Lower leg skin (tissue), 4 donors: ENCODE measurements at regions not wholly inside any gene's neighbourhood (a gene's known extent, or its start where the extent isn't known, plus 50 kb on each side); places are given as distances from the start of the nearest gene placed in this dataset.
"Not testable (repeated sequence)": the region's sequence is repeated elsewhere in the genome, so short reads cannot be mapped to it uniquely, and the experiment has no call there.

Experiments used
- DNase-seq, 2 donors: peaks; one replicate each; pipeline ENCODE4 v3.0.0-alpha.2; 2019; ENCODE audit warnings: low spot score in 2 of 2
- H3K4me3 ChIP-seq: fragments of 200-600 bp; sonication (generic); 2 replicates; pipeline ENCODE4 v1.5.1; 2017; ENCODE audit warnings: mild to moderate bottlenecking, low read depth; ENCODE audit not compliant: poor library complexity, severe bottlenecking
- CTCF ChIP-seq, 3 donors: fragments of 450-650 bp; IDR thresholded peaks; one replicate each; pipeline ENCODE4 v1.5.1; 2016; ENCODE audit warnings: antibody characterized with exemption in 3 of 3, mild to moderate bottlenecking in 3 of 3, moderate library complexity in 2 of 3
- POLR2A ChIP-seq, 2 donors: fragments of 450-650 bp; IDR thresholded peaks; one replicate each; pipeline ENCODE4 v1.6.1; 2016 to 2017; ENCODE audit warnings: antibody characterized with exemption in 2 of 2, mild to moderate bottlenecking in 1 of 2, moderate library complexity in 1 of 2
- WGBS, 2 donors: methylation state at CpG; one replicate each; pipeline ENCODE4 v1.1.5; 2018; 5-methylcytosine and 5-hydroxymethylcytosine counted together
- intact Hi-C: fragments of 100-400 bp; cut with DNase I; formaldehyde crosslinking; loops from one replicate; pipeline ENCODE4 v1.15.0; 2023; ENCODE audit warnings: low total_unique reads

DNA sequence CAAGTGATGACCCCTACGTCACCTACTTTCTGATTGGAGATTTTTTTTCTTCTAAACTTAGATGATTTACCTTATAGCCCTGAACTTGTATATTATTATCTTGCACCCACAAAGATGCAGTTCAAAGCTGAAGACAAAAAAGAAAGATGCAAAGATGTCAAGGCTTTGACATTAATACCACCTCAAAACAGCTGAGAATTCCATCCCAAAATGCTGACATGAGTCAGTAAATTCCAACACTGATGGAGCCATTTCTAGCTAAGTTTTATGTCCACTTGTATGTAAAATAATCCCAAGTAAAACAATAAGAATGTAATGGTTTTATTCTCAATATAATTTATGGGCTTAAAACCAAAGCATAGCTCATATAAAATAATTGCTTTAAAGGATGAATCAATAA, 91.5 kb upstream of the CDH9 start:
- TF ChIP-seq POLR2A (IDR thresholded peaks at IDR 0.05) (no peak), CTCF (IDR thresholded peaks at IDR 0.05) (no peak)
- DNase-seq, result no peak
- intact Hi-C loops, result no loop called here
- WGBS, 2 donors, result 88 to 96% methylated on average over 1 of the region's 1 CpG
- no peak overlapping the region for H3K4me3 ChIP-seq

DNA sequence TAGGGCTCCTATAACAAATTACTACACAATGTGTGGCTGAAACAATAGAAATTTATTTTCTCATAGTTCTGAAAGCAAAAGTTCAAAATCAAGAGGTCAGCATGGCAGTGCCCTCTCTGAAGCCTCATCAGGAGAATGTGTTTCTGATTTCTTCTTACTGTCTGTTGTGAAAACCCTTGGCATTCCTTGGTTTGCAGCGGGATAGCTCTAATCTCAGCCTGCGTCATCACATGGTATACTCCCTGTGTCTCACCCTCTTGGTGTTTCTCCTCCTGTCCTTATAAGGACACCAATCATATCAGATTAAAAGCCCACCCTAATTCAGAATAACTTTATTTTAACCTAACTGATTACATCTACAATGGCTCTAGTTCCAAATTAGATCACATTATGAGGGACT, 87.5 kb upstream of the CDH9 start:
- WGBS, 2 donors, result 80 to 86% methylated on average over 2 of the region's 2 CpGs
- no peak overlapping the region for H3K4me3 ChIP-seq
- intact Hi-C loops, result no loop called here
- TF ChIP-seq POLR2A (IDR thresholded peaks at IDR 0.05) (no peak), CTCF (IDR thresholded peaks at IDR 0.05) (no peak)
- DNase-seq, result no peak

DNA sequence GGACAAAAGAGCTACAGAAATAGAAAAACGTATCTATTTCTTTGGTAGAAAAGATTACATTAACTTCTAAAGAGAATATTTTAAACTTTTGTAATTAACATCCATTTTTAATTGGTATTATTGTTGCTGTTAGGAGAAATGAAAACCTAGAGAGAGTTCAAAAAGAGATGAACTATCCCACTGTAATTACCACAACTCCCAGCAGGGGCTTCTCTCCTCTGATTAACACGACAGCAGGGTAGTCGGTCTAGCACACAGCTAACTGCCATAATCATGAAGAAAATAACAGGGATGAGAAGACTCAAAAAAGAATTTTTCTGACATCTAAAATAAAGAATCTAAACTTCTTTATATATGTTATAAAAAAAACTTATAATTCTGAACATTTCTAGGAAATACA, 86.2 kb upstream of the CDH9 start:
- TF ChIP-seq POLR2A (IDR thresholded peaks at IDR 0.05) (no peak), CTCF (IDR thresholded peaks at IDR 0.05) (no peak)
- no peak overlapping the region for H3K4me3 ChIP-seq
- WGBS, 2 donors, result 27% methylated on average over 3 of the region's 3 CpGs
- intact Hi-C loops, result no loop called here
- no peak for DNase-seq

DNA sequence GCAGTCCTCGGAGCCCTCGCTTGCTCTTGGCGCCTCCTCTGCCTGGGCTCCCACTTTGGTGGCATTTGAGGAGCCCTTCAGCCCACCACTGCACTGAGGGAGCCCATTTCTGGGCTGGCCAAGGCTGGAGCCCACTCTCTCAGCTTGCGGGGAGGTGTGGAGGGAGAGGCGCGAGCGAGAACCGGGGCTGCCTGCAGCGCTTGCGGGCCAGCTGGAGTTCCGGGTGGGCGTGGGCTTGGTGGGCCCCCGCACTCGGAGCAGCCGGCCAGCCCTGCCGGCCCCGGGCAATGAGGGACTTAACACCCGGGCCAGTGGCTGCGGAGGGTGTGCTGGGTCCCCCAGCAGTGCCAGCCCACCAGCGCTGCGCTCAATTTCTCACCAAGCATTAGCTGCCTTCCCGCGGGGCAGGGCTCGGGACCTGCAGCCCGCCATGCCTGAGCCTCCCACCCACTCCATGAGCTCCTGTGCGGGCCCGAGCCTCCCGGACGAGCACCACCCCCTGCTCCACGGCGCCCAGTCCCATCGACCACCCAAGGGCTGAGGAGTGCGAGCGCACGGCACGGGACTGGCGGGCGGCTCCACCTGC, 81.4 kb upstream of the CDH9 start:
- WGBS, 2 donors, result 96 to 100% methylated on average over 1 to 27 of the region's 38 CpGs
- DNase-seq, H3K4me3 ChIP-seq, intact Hi-C loops: not testable (repeated sequence)

GRCh38 chr5:27103486-27103885, 65.1 kb upstream of the CDH9 start:
- WGBS, 2 donors, result 49 to 63% methylated on average over 2 of the region's 2 CpGs
- intact Hi-C loops, result no loop called here
- H3K4me3 ChIP-seq, result no peak overlapping the region
- no peak for DNase-seq
- TF ChIP-seq CTCF (IDR thresholded peaks at IDR 0.05), result no peak
- TF ChIP-seq POLR2A (IDR thresholded peaks at IDR 0.05), result no peak

DNA sequence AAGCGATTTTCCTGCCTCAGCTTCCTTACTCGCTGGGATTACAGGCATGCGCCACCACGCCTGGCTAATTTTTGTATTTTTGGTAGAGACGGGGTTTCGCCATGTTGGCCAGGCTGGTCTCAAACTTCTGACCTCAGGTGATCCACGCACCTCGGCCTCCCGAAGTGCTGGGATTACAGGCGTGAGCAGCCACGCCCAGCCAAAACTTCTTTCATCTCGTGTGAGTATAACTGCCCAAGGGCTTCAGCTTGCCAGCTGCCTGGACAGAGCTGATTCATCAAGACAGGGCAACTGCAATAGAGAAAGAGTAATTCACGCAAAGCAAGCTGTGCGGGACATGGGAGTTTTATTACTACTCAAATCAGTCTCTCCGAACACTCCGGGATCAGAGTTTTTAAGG, 57.4 kb upstream of the CDH9 start:
- DNase-seq, intact Hi-C loops: not testable (repeated sequence)
- 90 to 91% methylated on average over 16 of the region's 16 CpGs for WGBS, 2 donors

GRCh38 chr5:27093279-27093678, 54.9 kb upstream of the CDH9 start:
- H3K4me3 ChIP-seq, result no peak overlapping the region
- intact Hi-C loops, result no loop called here
- 82 to 89% methylated on average over 2 of the region's 2 CpGs for WGBS, 2 donors
- TF ChIP-seq CTCF (IDR thresholded peaks at IDR 0.05) (no peak), POLR2A (IDR thresholded peaks at IDR 0.05) (no peak)
- no peak for DNase-seq

More for the DNA sequence above, 57.4 kb upstream of the CDH9 start:
- H3K4me3 ChIP-seq, result not testable (repeated sequence)
